Endothelial cell (in vitro differentiated cells): ENCODE measurements at regions not wholly inside any gene's neighbourhood (a gene's known extent, or its start where the extent isn't known, plus 50 kb on each side); places are given as distances from the start of the nearest gene placed in this dataset.

Experiments
- DNase-seq: peaks from one replicate; pipeline ENCODE4 v3.0.0; 2021; ENCODE audit warnings: low spot score
- H3K27ac Mint-ChIP-seq: one replicate; pipeline ENCODE4 v1.8.0; 2021; ENCODE audit warnings: mixed read lengths, inconsistent platforms; ENCODE audit not compliant: unreplicated experiment
- H3K27me3 Mint-ChIP-seq: one replicate; pipeline ENCODE4 v1.8.0; 2021; ENCODE audit warnings: mild to moderate bottlenecking, moderate library complexity, mixed read lengths, inconsistent platforms; ENCODE audit not compliant: unreplicated experiment
- H3K36me3 Mint-ChIP-seq: one replicate; pipeline ENCODE4 v1.8.0; 2021; ENCODE audit warnings: mild to moderate bottlenecking, low read depth, mixed read lengths, inconsistent platforms; ENCODE audit not compliant: unreplicated experiment
- H3K4me1 Mint-ChIP-seq: one replicate; pipeline ENCODE4 v1.8.0; 2021; ENCODE audit warnings: mild to moderate bottlenecking, mixed read lengths, inconsistent platforms; ENCODE audit not compliant: unreplicated experiment
- H3K4me3 Mint-ChIP-seq: one replicate; pipeline ENCODE4 v1.8.0; 2021; ENCODE audit warnings: mild to moderate bottlenecking, mixed read lengths, inconsistent platforms; ENCODE audit not compliant: unreplicated experiment
- H3K9me3 Mint-ChIP-seq: one replicate; pipeline ENCODE4 v1.8.0; 2021; ENCODE audit warnings: mixed read lengths, inconsistent platforms; ENCODE audit not compliant: unreplicated experiment
- TF ChIP-seq, protein P1 (sequence below): fragments of 200-600 bp; sonication (generic); IDR thresholded peaks from one replicate; pipeline ENCODE4 v1.5.0; 2021; ENCODE audit warnings: antibody characterized with exemption; ENCODE audit not compliant: unreplicated experiment

DNA sequence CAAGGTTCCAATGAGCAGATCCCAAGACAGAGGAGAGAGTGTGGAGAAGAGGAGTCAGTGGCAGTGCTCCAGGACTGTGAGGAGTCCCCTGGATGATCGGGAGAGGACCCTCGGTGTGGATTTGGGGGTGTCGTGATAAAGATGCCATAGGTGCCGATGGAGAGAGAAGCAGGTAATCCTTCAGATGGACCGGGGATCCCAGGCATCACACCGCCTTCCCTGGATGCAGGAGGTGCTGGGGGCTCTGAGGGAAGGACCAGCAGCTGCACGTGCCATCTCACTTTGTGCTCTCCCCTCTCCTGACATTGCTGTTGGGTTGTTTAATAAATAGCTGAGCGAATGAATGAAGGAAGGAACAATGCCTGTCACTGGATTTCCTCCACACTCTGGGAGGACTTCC, 744.1 kb downstream of the BRD1 start:
- Mint-ChIP-seq H3K27ac (no peak overlapping the region), H3K4me3 (no peak overlapping the region), H3K4me1 (peaks cover 7% of the 10 kb centered on the region), H3K9me3 (no peaks in the 10 kb centered on the region), H3K36me3 (no peaks in the 10 kb centered on the region), H3K27me3 (peaks cover 3% of the 10 kb centered on the region)
- TF ChIP-seq, protein P1, sequence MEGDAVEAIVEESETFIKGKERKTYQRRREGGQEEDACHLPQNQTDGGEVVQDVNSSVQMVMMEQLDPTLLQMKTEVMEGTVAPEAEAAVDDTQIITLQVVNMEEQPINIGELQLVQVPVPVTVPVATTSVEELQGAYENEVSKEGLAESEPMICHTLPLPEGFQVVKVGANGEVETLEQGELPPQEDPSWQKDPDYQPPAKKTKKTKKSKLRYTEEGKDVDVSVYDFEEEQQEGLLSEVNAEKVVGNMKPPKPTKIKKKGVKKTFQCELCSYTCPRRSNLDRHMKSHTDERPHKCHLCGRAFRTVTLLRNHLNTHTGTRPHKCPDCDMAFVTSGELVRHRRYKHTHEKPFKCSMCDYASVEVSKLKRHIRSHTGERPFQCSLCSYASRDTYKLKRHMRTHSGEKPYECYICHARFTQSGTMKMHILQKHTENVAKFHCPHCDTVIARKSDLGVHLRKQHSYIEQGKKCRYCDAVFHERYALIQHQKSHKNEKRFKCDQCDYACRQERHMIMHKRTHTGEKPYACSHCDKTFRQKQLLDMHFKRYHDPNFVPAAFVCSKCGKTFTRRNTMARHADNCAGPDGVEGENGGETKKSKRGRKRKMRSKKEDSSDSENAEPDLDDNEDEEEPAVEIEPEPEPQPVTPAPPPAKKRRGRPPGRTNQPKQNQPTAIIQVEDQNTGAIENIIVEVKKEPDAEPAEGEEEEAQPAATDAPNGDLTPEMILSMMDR, result no peak
- DNase-seq, result no peak

DNA sequence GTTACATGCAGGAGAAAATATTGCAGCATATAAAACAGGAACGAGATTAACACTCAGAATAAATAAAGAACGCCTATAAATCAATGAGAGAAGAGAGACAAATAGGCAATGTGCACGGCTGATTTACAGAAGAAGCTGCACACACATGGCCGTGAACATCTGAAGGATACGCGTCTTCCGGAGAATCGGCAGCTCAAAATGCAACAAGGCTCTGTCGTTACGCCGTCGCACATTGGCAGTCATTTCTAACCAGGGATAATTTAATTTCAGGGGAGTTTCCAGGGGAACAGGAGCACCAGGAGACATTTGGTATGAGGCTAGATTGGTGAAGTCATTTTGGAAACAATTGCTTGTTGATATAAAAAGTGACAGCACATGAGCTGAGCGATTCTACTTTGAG, 745.2 kb downstream of the BRD1 start:
- no peaks in the 10 kb centered on the region for H3K9me3 Mint-ChIP-seq
- DNase-seq, result no peak
- peaks cover 7% of the 10 kb centered on the region for H3K4me1 Mint-ChIP-seq
- H3K4me3 Mint-ChIP-seq, result no peak overlapping the region
- H3K27ac Mint-ChIP-seq, result no peak overlapping the region
- TF ChIP-seq, protein P1, result no peak
- H3K27me3 Mint-ChIP-seq, result peaks cover 3% of the 10 kb centered on the region
- H3K36me3 Mint-ChIP-seq, result no peaks in the 10 kb centered on the region

DNA sequence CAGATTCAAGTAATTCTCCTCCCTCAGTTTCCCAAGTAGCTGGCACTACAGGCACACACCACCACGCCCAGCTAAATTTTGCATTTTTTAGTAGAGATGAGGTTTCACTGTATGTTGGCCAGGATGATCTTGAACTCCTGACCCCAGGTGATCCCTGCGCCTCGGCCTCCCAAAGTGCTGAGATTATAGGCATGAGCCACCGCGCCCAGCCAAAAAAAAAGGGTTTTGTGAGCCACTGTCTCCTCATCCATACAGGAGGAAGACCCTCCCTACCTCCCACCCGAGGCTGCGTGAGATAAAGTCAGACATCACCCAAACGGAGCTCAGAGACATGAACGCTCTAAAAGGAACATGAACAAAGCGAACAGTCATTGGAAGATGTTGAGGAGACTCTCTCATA, 745.7 kb downstream of the BRD1 start:
- H3K27me3 Mint-ChIP-seq, result peaks cover 3% of the 10 kb centered on the region
- H3K4me3 Mint-ChIP-seq, result no peak overlapping the region
- H3K9me3 Mint-ChIP-seq, result no peaks in the 10 kb centered on the region
- H3K4me1 Mint-ChIP-seq, result peaks cover 7% of the 10 kb centered on the region
- no peak overlapping the region for H3K27ac Mint-ChIP-seq
- no peaks in the 10 kb centered on the region for H3K36me3 Mint-ChIP-seq
- TF ChIP-seq, protein P1, result no peak
- no peak for DNase-seq

DNA sequence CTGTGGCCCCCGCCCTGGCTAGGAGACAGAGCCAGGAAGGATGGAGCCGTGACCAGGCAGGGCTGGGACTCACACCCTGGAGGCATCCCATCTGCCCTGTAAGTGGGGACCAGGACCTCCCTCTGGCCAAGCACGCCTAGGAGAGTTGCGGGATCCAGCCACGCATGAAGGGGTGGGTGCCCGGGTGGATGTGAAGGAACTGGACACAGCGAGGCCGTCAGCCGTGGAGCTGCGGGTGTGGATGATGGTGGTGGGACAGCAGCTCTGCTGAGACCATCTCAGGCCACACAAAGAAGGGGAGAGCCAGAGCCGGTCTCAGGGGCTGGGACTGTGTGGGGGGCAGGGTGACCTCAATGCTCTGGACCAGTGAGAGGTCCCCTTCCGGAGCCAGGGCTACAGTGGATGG, 746.4 kb downstream of the BRD1 start:
- H3K9me3 Mint-ChIP-seq, result no peaks in the 10 kb centered on the region
- H3K27me3 Mint-ChIP-seq, result peaks cover 3% of the 10 kb centered on the region
- H3K36me3 Mint-ChIP-seq, result no peaks in the 10 kb centered on the region
- no peak overlapping the region for H3K27ac Mint-ChIP-seq
- H3K4me3 Mint-ChIP-seq, result no peak overlapping the region
- DNase-seq, result no peak
- peaks cover 7% of the 10 kb centered on the region for H3K4me1 Mint-ChIP-seq
- TF ChIP-seq, protein P1, result no peak

DNA sequence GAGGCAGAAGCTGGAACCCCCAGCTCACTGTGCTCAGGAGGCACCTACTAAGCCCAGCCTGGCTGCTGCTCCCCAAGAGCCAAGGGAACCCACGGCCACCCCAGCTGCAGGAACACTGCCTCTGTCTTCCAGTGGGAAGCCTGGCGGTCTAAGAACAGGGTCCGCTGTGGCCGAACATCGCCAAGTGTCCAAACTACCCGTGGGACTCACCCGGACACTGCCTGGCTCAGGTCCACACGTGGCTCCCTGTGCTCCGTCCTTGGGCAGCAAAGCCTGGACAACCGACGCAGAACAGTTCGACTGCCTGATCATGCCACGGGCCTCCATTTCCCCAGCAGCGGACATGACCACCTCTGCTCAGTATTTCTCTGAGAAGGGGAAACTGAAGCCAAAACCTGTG, 747.0 kb downstream of the BRD1 start:
- Mint-ChIP-seq H3K9me3 (no peaks in the 10 kb centered on the region), H3K27ac (no peak overlapping the region), H3K27me3 (no peaks in the 10 kb centered on the region), H3K36me3 (no peaks in the 10 kb centered on the region), H3K4me3 (no peak overlapping the region), H3K4me1 (peaks cover 7% of the 10 kb centered on the region)
- TF ChIP-seq, protein P1, result no peak
- DNase-seq, result no peak
